Cerebellar nuclear complex (tissue), 1 donor: ENCODE measurements at regions not wholly inside any gene's neighbourhood (a gene's known extent, or its start where the extent isn't known, plus 50 kb on each side); places are given as distances from the start of the nearest gene placed in this dataset.
A peak's percentile ranks its signal among the peaks of the same experiment; 100 is the strongest.
"Not testable (repeated sequence)": the region's sequence is repeated elsewhere in the genome, so short reads cannot be mapped to it uniquely, and the experiment has no call there.

Source experiments
- DNase-seq, 2 experiments: peaks; one replicate each; lab custom pipeline; 2025; lab: John Stamatoyannopoulos, UW

DNA sequence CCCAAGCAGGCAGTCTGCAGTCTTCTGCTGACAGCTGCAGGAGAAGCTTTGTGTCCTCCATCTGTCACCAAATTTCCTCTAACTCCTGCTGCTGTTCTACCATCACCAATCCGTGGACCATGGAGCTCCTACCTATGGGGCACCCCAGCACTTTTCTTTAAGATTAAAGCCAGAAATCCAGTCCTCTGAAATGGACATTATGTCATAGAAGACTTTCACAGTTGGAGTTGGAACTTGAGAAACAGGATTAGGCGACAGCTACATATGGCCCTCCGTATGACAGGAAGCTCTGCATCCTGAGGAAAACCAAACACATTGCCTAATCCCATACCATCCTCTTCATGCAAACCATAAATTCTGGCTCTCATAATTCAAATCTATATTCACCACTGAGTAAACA lies 470.6 kb upstream of the GALNTL6 start:
- peak in 1 of 2 experiments; percentile 2 for DNase-seq

GRCh38 chr4:171340258-171340657 lies 472.9 kb upstream of the GALNTL6 start:
- no peak for DNase-seq

DNA sequence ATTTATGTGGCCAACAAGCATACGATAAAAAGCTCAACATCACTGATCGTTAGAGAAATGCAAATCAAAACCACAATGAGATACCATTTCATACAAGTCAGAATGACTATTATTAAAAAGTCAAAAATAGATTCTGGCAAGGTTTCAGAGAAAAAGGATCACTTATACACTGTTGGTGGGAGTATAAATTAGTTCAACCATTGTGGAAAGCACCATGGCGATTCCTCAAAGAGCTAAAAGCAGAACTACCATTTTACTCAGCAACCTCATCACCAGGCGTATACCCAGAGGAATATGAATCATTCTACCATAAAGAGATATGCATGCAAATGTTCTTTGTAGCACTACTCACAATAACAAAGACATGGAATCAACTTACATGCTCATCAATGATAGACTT lies 478.7 kb upstream of the GALNTL6 start:
- no peak for DNase-seq

GRCh38 chr4:171308661-171309060 lies 504.5 kb upstream of the GALNTL6 start:
- DNase-seq = no peak

DNA sequence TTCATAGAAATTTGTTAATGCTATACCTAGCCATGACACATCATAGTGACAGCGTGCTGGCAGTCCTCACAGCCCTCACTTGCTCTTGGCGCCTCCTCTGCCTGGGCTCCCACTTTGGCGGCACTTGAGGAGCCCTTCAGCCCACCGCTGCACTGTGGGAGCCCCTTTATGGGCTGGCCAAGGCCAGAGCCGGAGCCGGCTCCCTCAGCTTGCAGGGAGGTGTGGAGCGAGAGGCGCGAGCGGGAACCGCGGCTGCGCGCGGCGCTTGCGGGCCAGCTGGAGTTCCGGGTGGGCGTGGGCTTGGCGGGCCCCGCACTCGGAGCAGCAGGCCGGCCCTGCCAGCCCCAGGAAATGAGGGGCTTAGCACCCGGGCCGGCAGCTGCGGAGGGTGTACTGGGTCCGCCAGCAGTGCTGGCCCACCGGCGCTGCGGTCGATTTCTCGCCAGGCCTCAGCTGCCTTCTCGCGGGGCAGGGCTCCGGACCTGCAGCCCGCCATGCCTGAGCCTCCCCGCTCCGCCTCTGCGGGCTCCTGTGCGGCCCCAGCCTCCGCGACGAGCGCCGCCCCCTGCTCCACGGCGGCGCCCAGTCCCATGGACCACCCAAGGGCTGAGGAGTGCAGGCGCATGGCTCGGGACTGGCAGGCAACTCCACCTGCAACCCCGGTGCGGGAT lies 515.0 kb upstream of the GALNTL6 start:
- DNase-seq = not testable (repeated sequence)

- DNase-seq = no peak
Measured at GRCh38 chr4:171288816-171289432, 524.3 kb upstream of the GALNTL6 start.

DNA sequence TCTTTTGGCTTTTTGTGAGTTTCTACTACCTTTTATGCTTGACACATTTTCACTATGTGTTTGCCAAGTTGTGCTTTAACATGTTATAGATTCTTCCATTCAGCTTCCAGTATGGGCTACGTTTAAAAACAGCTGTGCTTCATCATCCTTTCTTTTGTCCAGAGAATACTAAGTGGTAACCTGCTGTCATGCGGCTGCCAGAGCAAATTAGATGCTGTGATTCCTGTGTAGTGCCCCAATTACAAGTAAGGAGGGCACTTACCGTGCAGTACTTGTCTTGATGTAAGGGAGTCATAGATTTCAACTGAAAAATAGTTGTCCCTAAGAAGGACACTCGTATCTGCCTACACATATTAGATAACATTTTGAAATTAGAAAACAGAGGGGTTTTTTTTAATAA lies 531.8 kb upstream of the GALNTL6 start:
- no peak for DNase-seq

DNA sequence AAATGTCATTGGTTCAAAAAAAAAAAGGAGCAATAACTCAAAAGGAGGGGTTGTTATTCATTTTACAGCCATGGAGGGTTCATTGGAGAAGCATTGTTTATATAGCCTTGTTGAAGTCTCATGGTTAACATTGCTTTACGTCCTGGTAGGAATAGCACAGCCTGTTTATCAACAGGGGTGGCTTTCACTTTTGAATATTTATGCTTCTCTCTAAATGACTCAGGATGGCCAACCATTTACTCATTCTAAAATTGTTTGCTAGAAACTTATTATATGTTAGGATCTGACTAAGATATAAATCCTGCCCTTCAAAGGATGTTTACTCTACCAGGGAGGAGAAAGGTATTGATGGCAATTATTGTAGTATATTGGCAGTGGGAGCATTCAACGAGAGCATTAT lies 534.1 kb upstream of the GALNTL6 start:
- DNase-seq = no peak

- no peak for DNase-seq
Measured at GRCh38 chr4:171266671-171267070, 546.5 kb upstream of the GALNTL6 start.

DNA sequence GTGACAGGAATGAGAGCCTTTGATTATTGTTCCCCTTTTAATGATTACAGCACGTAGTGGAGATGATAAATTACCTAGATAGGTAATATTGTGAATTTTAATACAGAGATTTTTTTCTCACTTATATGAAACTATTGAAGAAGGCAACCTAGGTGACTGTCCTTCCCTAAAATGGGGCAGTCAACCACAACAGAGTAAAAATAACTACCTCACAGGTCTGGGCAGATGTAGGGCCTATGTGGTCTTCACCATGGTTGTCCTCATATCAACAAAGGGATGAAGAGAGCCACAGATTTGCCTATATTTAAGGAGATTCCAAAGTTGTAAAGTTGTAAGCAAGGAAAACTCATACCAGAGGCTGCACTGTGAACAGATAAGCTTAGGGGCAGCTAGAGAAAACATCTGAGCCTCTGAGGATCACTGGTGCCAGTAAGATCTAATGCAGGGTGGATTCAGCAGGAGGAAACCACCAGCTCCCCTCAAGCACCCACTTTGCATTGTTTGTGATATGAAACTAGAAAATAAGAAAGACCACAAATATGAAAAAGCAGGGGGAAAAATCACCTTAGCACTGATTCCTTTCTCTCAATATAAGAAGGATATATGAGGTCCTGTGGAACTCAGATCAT lies 547.9 kb upstream of the GALNTL6 start:
- no peak for DNase-seq

DNA sequence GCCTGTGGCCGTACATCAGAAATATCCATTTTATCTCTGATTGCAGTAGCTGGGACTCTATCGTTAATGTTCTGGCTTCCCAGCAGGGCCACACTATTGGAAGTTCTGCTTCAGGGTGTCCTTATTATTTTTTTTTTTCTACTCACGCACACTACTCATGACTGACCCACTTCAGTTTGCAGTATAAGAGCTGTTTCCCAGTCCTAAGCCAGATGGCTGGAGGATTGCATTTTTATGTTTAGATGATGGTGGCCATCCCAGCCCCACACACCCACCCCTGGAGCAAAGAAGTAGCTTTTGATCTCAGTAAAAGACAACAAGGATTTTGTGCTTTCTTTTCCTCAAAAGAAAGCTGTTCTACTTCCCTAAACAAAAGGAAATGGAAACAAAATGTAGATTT lies 557.0 kb upstream of the GALNTL6 start:
- DNase-seq = no peak

DNA sequence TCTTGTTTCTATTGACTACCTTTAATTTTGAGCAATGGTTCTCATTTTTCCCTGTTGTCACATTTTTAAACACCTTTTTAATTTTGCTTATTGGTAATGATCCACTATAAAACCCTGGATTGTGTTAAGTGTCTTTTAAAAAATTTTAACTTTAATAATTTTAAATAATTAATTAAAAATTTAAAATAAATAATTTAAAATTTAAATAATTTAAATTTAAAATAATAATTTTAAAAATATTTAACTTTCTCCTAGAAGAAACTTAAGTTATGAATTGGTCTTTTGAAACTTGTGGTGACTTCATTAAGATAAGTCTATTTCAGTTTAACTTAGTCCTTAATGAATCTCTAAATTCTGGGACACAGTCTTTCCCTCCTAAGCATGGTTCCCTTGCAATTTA lies 566.3 kb upstream of the GALNTL6 start:
- no peak for DNase-seq

GRCh38 chr4:171242831-171243230 lies 570.4 kb upstream of the GALNTL6 start:
- no peak for DNase-seq

DNA sequence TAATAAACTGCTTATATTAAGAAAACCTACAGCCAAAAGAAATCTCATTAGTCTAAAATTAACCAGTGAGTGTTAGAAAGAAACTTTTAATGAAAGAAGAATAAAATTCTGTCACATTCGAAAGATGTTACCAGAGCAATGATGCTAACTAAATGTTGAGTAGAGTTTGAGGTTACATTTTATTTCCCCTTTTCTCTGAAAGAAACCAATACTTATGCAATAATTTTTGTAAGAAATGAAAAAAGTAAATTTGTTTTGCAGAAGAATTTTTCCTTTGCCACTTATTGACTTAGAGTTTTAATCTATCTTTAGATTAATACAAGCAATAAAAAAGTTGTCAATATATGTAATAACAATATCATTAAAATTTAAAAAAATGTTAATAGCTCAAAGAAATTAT lies 574.0 kb upstream of the GALNTL6 start:
- no peak for DNase-seq

- no peak for DNase-seq
Measured at GRCh38 chr4:171235521-171235920, 577.7 kb upstream of the GALNTL6 start.

- not testable (repeated sequence) for DNase-seq
Measured at GRCh38 chr4:171229354-171229753, 583.9 kb upstream of the GALNTL6 start.

- no peak for DNase-seq
Measured at GRCh38 chr4:171221181-171221580, 592.0 kb upstream of the GALNTL6 start.

DNA sequence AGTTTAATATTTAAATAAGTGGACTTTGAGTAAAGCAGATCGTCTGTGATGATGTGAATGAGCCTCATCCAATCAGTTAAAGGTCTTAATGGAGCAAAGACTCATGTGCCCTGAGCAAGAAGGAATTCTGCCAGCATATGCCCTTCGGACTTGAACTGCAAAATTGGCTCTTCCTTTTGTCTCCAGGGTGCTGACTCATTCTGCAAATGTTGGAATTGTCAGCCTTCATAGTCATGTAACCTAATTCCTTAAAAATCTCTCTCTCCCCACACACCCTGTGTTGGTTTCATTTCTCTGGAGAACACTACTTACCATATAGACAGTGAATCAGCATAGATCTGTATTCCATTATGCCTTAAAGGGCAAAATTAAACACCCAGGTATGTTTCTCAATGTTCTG lies 609.8 kb upstream of the GALNTL6 start:
- DNase-seq = no peak

DNA sequence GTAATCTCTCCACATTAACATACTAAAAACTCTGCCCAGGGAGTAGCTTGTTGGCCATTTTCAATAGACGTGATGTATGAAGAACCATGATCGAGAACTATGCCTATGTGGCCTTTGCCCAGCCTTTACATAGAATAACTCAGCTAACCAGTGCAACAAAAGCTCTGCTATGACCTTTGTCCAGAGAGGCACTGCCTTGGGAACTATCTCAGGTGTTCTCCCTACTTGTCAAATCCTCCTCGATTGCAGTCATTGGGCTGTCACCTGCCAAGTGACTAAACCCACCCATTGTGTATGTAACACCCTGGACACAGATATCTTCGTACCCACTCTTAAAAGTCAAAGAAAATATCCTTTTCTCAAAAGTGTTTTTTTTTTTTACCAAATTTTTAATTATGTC lies 610.3 kb upstream of the GALNTL6 start:
- DNase-seq = no peak

GRCh38 chr4:171186700-171187099 lies 626.5 kb upstream of the GALNTL6 start:
- no peak for DNase-seq

DNA sequence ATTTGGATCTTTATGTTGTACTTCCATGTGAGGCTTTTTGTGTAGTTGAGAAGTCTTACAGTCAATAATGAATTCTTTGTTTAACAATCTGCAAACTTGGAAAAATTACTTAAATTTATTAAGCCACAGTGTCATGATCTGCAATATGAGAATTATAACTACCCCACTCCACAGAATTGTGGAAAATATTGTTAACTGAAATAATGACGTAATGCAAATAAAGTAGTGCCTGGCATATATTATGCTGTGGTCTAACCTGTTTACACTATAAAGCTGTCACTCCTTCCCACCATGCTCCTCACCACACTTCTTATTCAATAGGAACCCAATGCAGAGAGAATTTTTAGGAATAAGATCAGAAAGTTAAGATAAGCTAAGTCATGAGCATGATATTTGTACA lies 632.1 kb upstream of the GALNTL6 start:
- no peak for DNase-seq

GRCh38 chr4:171170671-171171070 lies 642.5 kb upstream of the GALNTL6 start:
- DNase-seq = no peak

GRCh38 chr4:171169396-171169795 lies 643.8 kb upstream of the GALNTL6 start:
- no peak for DNase-seq

DNA sequence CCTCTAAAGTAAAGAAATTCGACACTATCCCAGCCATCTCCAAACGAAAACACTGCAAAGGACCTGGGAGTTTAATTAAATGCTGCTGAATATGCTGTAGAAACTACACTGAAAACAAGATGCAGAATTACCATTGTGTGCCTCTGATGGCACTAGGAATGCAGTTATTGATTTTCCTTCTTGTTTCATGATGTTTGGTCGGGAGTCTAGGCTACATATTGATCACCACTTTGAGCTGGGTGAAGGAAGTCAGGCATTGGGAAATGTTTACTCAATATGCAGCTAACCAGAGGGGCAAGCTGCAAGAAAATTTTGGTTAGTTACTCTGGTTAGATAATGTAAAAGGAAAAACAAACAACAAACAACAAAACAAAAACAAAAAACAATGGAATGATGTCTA lies 650.7 kb upstream of the GALNTL6 start:
- DNase-seq = no peak
